ENCODE measurements at regions not wholly inside any gene's neighbourhood (a gene's known extent, or its start where the extent isn't known, plus 50 kb on each side); places are given as distances from the start of the nearest gene placed in this dataset.

- TF ChIP-seq CTCF (IDR thresholded peaks at IDR 0.05) (no peak), POLR2A (IDR thresholded peaks at IDR 0.05) (no peak)
Measured at GRCh38 chr6:40968620-40969164, 70.3 kb downstream of the UNC5CL start.
